T-helper 22 cell (primary cell): ENCODE measurements at regions not wholly inside any gene's neighbourhood (a gene's known extent, or its start where the extent isn't known, plus 50 kb on each side); places are given as distances from the start of the nearest gene placed in this dataset.
"Not testable (repeated sequence)": the region's sequence is repeated elsewhere in the genome, so short reads cannot be mapped to it uniquely, and the experiment has no call there.

Experiments
- DNase-seq: peaks from one replicate; pipeline ENCODE4 v3.0.0-alpha.2; 2020; ENCODE audit warnings: low read depth

DNA sequence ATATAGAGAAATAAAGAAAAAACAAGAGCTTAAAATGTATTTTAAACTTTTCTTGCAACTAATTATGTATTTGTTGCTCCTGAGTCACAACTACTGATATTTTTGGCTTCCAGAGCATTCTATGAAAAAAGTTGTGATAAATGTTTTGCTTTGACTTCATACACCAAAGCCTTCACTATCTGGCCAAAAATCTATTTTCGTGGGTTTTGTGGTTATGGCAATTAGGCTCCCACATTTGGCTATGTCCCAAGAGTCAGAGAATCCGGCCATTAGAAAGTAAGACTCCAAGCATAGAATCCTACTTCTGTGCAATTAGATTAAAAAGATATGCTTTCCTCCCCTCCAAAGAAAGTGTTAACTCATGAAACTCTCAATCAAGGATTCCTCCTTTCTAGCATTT, 1456.1 kb upstream of the ACVR2A start:
- DNase-seq, result no peak

GRCh38 chr2:146386096-146386495, 1458.7 kb upstream of the ACVR2A start:
- DNase-seq, result no peak

- DNase-seq, result no peak
Measured at GRCh38 chr2:146385031-146385430, 1459.8 kb upstream of the ACVR2A start.

- DNase-seq, result no peak
Measured at GRCh38 chr2:146376511-146377064, 1468.2 kb upstream of the ACVR2A start.

DNA sequence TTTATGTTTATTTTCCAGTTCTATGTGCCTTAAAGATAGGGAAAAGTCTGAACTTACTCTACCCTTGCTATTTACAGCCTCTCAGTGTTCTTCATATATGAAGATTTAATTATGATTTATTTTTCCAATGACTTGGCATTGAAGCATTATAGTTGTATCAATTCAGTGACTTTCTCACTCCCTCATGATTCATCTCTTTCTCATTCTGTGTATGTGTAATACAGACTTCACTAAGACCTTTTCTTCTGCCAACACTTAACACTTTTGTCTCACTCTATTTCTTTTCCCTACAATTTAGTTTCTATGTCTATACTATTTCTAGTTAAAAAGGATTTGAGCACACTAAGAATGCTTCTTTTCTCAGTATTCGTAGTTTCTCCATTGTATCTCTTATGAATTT, 1470.3 kb upstream of the ACVR2A start:
- no peak for DNase-seq

- DNase-seq, result not testable (repeated sequence)
Measured at GRCh38 chr2:146371364-146371763, 1473.5 kb upstream of the ACVR2A start.

DNA sequence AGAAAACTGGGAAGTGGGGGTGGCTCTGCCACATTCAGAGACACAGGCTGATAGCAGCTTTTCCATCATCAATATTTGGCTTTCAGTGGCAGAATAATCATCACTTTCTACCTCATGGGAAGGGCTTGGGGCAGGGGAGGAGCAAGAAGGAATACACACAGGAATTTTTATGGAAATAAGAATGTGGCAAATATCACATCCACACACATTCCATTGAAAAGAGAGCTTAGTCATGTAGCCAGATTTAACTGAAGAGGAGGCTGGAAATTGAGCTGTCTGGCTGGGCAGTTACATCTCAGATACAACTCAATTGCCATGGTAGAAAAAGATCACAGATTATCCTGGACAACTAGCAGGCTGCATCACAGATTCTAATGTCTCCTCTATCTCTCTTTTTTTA, 1474.0 kb upstream of the ACVR2A start:
- DNase-seq, result no peak

GRCh38 chr2:146366276-146366675, 1478.6 kb upstream of the ACVR2A start:
- DNase-seq, result no peak

- DNase-seq, result no peak
Measured at GRCh38 chr2:146365041-146365440, 1479.8 kb upstream of the ACVR2A start.

DNA sequence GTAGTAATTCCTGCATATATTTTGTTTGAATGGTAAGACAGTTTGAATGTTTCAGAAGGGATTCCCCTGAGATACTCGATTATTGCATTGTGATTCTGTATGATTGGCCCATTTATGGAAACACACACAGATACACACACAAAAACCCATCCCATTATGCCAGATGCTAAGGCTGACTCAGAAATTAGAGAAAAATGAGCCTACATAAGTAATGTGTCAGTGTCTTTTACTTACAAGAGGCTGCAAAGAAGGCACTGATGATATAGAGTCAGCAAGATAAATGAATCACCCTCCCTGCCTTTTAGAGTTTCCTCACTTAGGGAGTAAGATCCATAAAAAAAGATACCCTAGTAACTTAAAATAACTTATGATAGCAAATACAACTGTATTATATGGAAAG, 1481.1 kb upstream of the ACVR2A start:
- DNase-seq, result no peak

- no peak for DNase-seq
Measured at GRCh38 chr2:146351689-146352088, 1493.1 kb upstream of the ACVR2A start.

GRCh38 chr2:146349334-146349733, 1495.5 kb upstream of the ACVR2A start:
- no peak for DNase-seq

GRCh38 chr2:146324951-146325350, 1519.9 kb upstream of the ACVR2A start:
- no peak for DNase-seq

- no peak for DNase-seq
Measured at GRCh38 chr2:146323564-146323963, 1521.3 kb upstream of the ACVR2A start.

- DNase-seq, result no peak
Measured at GRCh38 chr2:146321175-146321574, 1523.7 kb upstream of the ACVR2A start.

- no peak for DNase-seq
Measured at GRCh38 chr2:146317959-146318358, 1526.9 kb upstream of the ACVR2A start.

DNA sequence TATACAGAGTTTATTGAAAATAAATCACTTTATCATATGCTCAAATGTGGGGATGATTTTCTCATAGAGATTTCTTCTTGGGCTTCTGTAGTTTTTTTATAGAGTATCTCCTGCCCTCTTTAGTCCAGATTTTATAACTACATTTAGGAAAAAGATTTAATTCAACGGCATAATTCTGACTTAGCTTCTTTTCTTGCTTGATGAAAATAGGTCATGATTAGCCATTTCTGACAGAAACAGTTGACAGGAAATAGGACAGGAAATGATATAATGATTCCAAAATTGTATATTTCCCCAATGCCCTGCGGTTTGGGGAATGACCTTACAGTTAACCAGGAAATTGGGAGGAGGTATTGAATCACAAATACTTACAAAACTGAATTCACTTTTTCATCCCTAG, 1531.9 kb upstream of the ACVR2A start:
- DNase-seq, result no peak

GRCh38 chr2:146305164-146305563, 1539.7 kb upstream of the ACVR2A start:
- no peak for DNase-seq

DNA sequence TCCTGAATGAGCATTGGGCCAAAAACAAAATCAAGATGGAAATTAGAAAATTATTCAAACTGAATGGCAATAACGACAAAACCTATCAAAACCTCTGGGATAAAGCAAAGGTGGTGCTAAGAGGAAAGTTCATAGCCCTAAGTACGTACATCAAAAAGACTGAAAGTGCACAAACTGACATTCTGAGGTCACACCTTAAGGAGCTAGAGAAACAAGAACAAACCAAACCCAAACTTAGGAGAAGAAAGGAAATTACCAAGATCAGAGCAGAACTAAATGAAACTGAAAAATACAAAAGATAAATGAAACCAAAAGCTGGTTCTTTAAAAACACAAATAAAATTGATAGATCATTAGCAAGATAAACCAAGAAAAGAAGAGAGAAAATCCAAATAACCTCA, 1543.5 kb upstream of the ACVR2A start:
- no peak for DNase-seq

DNA sequence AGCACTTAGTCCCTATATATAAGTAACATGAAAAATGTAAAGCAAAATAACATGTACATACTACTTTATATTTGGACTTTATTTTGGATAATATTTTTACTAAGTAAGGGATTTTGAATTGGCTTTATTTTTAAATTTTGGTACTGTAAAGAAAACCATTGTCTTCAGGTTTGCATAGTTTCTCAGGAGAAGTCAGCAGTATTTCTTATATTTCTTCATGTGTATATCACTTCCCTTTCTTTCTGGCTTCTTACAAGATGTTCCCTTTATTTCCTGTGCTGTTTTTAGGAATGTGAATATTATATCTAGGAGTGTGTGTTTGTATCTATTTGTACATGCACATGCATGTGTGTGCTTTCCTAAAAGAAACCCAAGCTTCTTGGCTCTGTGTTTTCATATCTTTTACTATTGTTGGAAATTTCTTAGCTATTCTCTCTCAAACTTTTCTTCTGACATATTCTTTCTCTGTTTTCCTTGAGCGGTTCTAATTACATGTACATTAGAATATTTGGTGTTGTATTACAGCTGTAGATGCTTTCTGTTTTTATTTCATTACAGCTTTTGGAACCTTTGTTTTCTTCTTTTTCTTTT, 1549.7 kb upstream of the ACVR2A start:
- DNase-seq, result no peak

- DNase-seq, result no peak
Measured at GRCh38 chr2:146287281-146287680, 1557.5 kb upstream of the ACVR2A start.

- no peak for DNase-seq
Measured at GRCh38 chr2:146278881-146279280, 1565.9 kb upstream of the ACVR2A start.

DNA sequence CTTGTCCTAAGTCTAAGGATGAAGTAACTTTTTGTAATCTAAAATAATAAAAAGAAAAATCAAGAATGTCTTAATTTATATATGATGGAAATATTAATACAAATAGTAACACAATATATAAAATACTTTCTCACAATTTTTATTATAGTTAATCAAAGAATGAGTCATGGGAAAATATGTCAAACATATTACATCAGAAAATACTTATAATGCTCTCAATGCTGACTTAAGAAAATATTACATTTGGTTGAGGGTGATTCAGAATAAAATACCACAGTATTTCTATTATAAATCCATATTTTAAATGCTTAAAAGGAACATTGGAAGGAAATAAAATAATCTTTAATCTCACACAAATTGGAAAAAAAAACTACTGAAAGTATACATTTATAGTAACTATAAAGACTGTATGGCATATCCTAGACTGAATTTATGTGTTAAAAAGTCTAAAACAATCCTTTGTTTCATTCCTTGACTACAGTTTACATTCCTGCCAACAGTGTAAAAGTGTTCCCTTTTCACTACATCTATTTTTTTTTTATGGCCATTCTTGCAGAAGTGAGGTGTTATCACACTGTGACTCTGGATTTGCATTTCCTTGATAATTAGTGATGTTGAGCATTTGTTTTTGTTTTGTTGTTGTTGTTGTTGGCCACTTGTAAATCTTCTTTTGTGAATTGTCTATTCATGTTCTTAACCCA, 1573.5 kb upstream of the ACVR2A start:
- no peak for DNase-seq

DNA sequence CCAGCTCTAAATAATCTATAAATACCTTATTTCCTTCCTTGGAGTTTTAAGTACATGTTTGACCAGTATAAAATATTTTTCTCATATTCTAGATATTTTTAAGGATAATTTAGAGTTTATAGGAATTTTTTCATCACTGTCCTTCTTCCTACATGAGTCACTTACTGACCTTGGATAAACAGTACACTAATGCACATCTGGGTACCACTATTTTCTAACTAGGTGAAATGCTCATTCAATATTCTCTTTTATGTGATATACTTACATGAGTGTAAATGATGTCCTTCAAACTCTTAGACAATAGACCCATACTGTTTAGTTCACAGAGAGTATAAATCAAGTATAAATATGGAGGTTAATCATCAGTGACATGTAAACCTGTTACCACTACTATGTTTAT, 1574.2 kb upstream of the ACVR2A start:
- DNase-seq, result no peak
